ENCODE measurements at regions not wholly inside any gene's neighbourhood (a gene's known extent, or its start where the extent isn't known, plus 50 kb on each side); places are given as distances from the start of the nearest gene placed in this dataset.

DNA sequence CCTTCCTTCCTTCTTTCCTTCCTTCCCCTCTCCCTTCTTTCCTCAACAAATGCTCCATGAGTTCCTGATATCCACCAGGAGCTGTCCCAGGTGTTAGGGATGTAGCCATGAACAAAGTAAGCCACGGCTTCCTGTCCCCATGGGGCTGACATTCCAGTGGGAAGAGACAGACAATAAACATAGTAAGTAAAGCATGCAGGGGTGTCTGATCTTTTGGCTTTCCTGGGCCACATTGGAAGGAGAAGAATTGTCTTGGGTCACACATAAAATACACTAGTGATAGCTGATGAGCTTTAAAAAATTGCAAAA, 81.5 kb upstream of the ZBTB40 start:
- DNase-seq (ENCODE audit: low spot score) (no peak), FAIRE-seq (no peak), ATAC-seq (no peak)
- Histone ChIP-seq H3K79me2 (ENCODE audit: insufficient read depth, low read length) (no peaks in the 10 kb centered on the region), H3K27me3 (ENCODE audit: control insufficient read depth in 1 of 2, insufficient read depth in 2 of 2, low read length in 2 of 2) (peaks cover 5 to 24% of the 10 kb centered on the region in 2 experiments; a peak in 4 of 5 replicates), H3K9me3 (ENCODE audit: low read length) (peaks cover 7% of the 10 kb centered on the region; the same call in 1 of the 2 replicates), H3K27ac (ENCODE audit: extremely low read length, insufficient read depth, low read length) (no peak overlapping the region), H3K4me2 (ENCODE audit: low read depth, low read length) (no peak overlapping the region), H3K9ac (ENCODE audit: insufficient read depth, low read depth, low read length) (no peak overlapping the region), H3K4me1 (ENCODE audit: insufficient read depth, low read length) (peaks cover 31% of the 10 kb centered on the region), H3K36me3 (replicated peaks in 1 of 2; ENCODE audit: control insufficient read depth in 1 of 2, insufficient read depth in 2 of 2, low read length in 2 of 2) (no peaks in the 10 kb centered on the region), H4K20me1 (ENCODE audit: insufficient read depth, low read length) (no peaks in the 10 kb centered on the region), H2AFZ (ENCODE audit: low read length) (no peak overlapping the region), H3K4me3 (replicated peaks in 1 of 3; ENCODE audit: insufficient read depth in 1 of 3, low read depth in 2 of 3, low read length in 3 of 3) (no peak overlapping the region)
- intact Hi-C loops (cut with micrococcal nuclease; ENCODE audit: unreplicated experiment) (no loop called here), in situ Hi-C loops (cut with HindIII; ENCODE audit: extremely low pct_ligation_motif_present, low pct_unique_long_range_greater_than_20kb) (no loop called here)
- no TSS peak for BruUV-seq (replicated peaks)
- 0% methylated on average over 1 of the region's 1 CpG for WGBS (ENCODE audit: low lambda C conversion rate)
- no peak for TF ChIP-seq ZBTB8A (CRISPR knock-in tag; IDR thresholded peaks at IDR 0.05; ENCODE audit: borderline replicate concordance, low read depth)
- 0 out of 2 replicates have a peak, but pooled peaks have one; percentile 21 for TF ChIP-seq PCBP1 (IDR thresholded peaks at IDR 0.05; ENCODE audit: borderline replicate concordance, low read depth, low read length)
- TF ChIP-seq CEBPB (IDR thresholded peaks at IDR 0.05; ENCODE audit: borderline replicate concordance, low read depth, low read length), result no peak
- no peak for TF ChIP-seq AGO2 (optimal IDR thresholded peaks at IDR 0.05; ENCODE audit: low read depth, low read length)
- no peak for TF ChIP-seq CHCHD3 (CRISPR knock-in tag; IDR thresholded peaks at IDR 0.05)
- TF ChIP-seq RARA (CRISPR knock-in tag; IDR thresholded peaks at IDR 0.05), result no peak
- TF ChIP-seq, protein P1, sequence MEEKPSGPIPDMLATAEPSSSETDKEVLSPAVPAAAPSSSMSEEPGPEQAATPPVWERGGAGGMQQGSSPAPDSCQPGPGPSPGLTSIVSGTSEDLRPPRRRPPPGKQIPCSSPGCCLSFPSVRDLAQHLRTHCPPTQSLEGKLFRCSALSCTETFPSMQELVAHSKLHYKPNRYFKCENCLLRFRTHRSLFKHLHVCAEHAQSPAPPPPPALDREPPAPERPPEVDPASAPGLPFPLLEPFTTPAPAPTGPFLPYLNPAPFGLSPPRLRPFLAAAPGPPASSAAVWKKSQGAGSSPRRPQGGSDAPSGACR (CRISPR knock-in tag; IDR thresholded peaks at IDR 0.05), result no peak
- TF ChIP-seq HNRNPK (IDR thresholded peaks at IDR 0.05; ENCODE audit: low read depth, low read length, poor library complexity, severe bottlenecking), result peak; percentile 51
- TF ChIP-seq ZBTB21 (CRISPR knock-in tag; IDR thresholded peaks at IDR 0.05), result no peak
- no peak for TF ChIP-seq ZNF761 (CRISPR knock-in tag; conservative IDR thresholded peaks at IDR 0.05)
- TF ChIP-seq, protein P2, sequence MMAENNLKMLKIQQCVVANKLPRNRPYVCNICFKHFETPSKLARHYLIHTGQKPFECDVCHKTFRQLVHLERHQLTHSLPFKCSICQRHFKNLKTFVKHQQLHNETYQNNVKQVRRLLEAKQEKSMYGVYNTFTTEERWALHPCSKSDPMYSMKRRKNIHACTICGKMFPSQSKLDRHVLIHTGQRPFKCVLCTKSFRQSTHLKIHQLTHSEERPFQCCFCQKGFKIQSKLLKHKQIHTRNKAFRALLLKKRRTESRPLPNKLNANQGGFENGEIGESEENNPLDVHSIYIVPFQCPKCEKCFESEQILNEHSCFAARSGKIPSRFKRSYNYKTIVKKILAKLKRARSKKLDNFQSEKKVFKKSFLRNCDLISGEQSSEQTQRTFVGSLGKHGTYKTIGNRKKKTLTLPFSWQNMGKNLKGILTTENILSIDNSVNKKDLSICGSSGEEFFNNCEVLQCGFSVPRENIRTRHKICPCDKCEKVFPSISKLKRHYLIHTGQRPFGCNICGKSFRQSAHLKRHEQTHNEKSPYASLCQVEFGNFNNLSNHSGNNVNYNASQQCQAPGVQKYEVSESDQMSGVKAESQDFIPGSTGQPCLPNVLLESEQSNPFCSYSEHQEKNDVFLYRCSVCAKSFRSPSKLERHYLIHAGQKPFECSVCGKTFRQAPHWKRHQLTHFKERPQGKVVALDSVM (CRISPR knock-in tag; IDR thresholded peaks at IDR 0.05), result no peak
- TF ChIP-seq HES4 (CRISPR knock-in tag; IDR thresholded peaks at IDR 0.05; ENCODE audit: borderline replicate concordance), result no peak
- TF ChIP-seq, protein P3, sequence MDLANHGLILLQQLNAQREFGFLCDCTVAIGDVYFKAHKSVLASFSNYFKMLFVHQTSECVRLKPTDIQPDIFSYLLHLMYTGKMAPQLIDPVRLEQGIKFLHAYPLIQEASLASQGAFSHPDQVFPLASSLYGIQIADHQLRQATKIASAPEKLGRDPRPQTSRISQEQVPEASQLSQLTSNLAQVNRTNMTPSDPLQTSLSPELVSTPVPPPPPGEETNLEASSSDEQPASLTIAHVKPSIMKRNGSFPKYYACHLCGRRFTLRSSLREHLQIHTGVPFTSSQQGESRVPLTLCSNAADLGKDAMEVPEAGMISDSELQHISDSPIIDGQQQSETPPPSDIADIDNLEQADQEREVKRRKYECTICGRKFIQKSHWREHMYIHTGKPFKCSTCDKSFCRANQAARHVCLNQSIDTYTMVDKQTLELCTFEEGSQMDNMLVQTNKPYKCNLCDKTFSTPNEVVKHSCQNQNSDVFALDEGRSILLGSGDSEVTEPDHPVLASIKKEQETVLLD (CRISPR knock-in tag; IDR thresholded peaks at IDR 0.05; ENCODE audit: low read depth), result no peak
- ChIA-PET POLR2A (interaction anchor here (0.6 kb wide), 1 partner anchor 9 kb away, joined by 3 read pairs; no protein-coding TSS in a partner anchor), CTCF (ENCODE audit: low intra/inter-chr PET ratio, low total read pairs) (no interaction called here)

Measured in HepG2 (cell line).